NOMO-1 treated with DMSO at 0.1 percent for 48 hours (cell line): ENCODE measurements at regions not wholly inside any gene's neighbourhood (a gene's known extent, or its start where the extent isn't known, plus 50 kb on each side); places are given as distances from the start of the nearest gene placed in this dataset.

Experiments
- DNase-seq: peaks from one replicate; lab custom pipeline; 2025; ENCODE audit not compliant: unreplicated experiment; lab: John Stamatoyannopoulos, UW

- peak; percentile 27 for DNase-seq
These were observed 72.8 kb upstream of the ASTN2 start for GRCh38 chr9:117487555-117488175.

GRCh38 chr9:117486426-117486825 is 71.6 kb upstream of the ASTN2 start:
- DNase-seq = no peak

- no peak for DNase-seq
These were observed 70.3 kb upstream of the ASTN2 start for GRCh38 chr9:117485176-117485575.

- no peak for DNase-seq
These were observed 65.9 kb upstream of the ASTN2 start for GRCh38 chr9:117480729-117481128.

- DNase-seq = no peak
These were observed 65.4 kb upstream of the ASTN2 start for GRCh38 chr9:117480253-117480652.

GRCh38 chr9:117473293-117473692 is 58.4 kb upstream of the ASTN2 start:
- DNase-seq = no peak

- DNase-seq = no peak
These were observed 56.0 kb upstream of the ASTN2 start for GRCh38 chr9:117470902-117471301.

- no peak for DNase-seq
These were observed 55.6 kb upstream of the ASTN2 start for GRCh38 chr9:117470455-117470854.

- no peak for DNase-seq
These were observed 51.3 kb upstream of the ASTN2 start for GRCh38 chr9:117466111-117466510.

- DNase-seq = no peak
These were observed 50.8 kb upstream of the ASTN2 start for GRCh38 chr9:117465706-117466105.

GRCh38 chr9:117464941-117465616 is 50.2 kb upstream of the ASTN2 start:
- no peak for DNase-seq
